GM21576 (cell line): ENCODE measurements at regions not wholly inside any gene's neighbourhood (a gene's known extent, or its start where the extent isn't known, plus 50 kb on each side); places are given as distances from the start of the nearest gene placed in this dataset.

Source experiments
- ATAC-seq: cut with Tn5 transposase; IDR thresholded peaks from one replicate; pipeline ENCODE4 v1.9.1; 2021; ENCODE audit warnings: mild to moderate bottlenecking, moderate library complexity; ENCODE audit not compliant: unreplicated experiment

GRCh38 chr6:93083337-93084230, 335.8 kb downstream of the EPHA7 start:
- no peak for ATAC-seq

- ATAC-seq, result no peak
Observed at GRCh38 chr6:93081901-93082300, 337.5 kb downstream of the EPHA7 start.

- ATAC-seq, result no peak
Observed at GRCh38 chr6:93079061-93079460, 340.3 kb downstream of the EPHA7 start.

GRCh38 chr6:93073811-93074210, 345.5 kb downstream of the EPHA7 start:
- ATAC-seq, result no peak

GRCh38 chr6:93069856-93070255, 349.5 kb downstream of the EPHA7 start:
- no peak for ATAC-seq

- ATAC-seq, result no peak
Observed at GRCh38 chr6:93059911-93060310, 359.4 kb downstream of the EPHA7 start.

GRCh38 chr6:93057584-93057983, 361.8 kb downstream of the EPHA7 start:
- ATAC-seq, result no peak

GRCh38 chr6:93048381-93048780, 371.0 kb downstream of the EPHA7 start:
- no peak for ATAC-seq

GRCh38 chr6:93047033-93047432, 372.3 kb downstream of the EPHA7 start:
- no peak for ATAC-seq

- no peak for ATAC-seq
Observed at GRCh38 chr6:93045156-93045555, 374.2 kb downstream of the EPHA7 start.

GRCh38 chr6:93040375-93040774, 379.0 kb downstream of the EPHA7 start:
- no peak for ATAC-seq

GRCh38 chr6:93036835-93037234, 382.5 kb downstream of the EPHA7 start:
- ATAC-seq, result no peak

- no peak for ATAC-seq
Observed at GRCh38 chr6:93035756-93036155, 383.6 kb downstream of the EPHA7 start.

GRCh38 chr6:93021235-93021915, 398.0 kb downstream of the EPHA7 start:
- no peak for ATAC-seq

- ATAC-seq, result no peak
Observed at GRCh38 chr6:93017626-93018025, 401.7 kb downstream of the EPHA7 start.

- ATAC-seq, result no peak
Observed at GRCh38 chr6:93017213-93017612, 402.1 kb downstream of the EPHA7 start.

- ATAC-seq, result no peak
Observed at GRCh38 chr6:93013054-93013453, 406.3 kb downstream of the EPHA7 start.

- ATAC-seq, result no peak
Observed at GRCh38 chr6:93008375-93008774, 411.0 kb downstream of the EPHA7 start.

- no peak for ATAC-seq
Observed at GRCh38 chr6:92989656-92990055, 429.7 kb downstream of the EPHA7 start.

GRCh38 chr6:92979281-92979680, 440.1 kb downstream of the EPHA7 start:
- ATAC-seq, result no peak

- no peak for ATAC-seq
Observed at GRCh38 chr6:92977018-92977417, 442.3 kb downstream of the EPHA7 start.

GRCh38 chr6:92967362-92967761, 452.0 kb downstream of the EPHA7 start:
- ATAC-seq, result no peak
